ENCODE measurements at regions not wholly inside any gene's neighbourhood (a gene's known extent, or its start where the extent isn't known, plus 50 kb on each side); places are given as distances from the start of the nearest gene placed in this dataset.

DNA sequence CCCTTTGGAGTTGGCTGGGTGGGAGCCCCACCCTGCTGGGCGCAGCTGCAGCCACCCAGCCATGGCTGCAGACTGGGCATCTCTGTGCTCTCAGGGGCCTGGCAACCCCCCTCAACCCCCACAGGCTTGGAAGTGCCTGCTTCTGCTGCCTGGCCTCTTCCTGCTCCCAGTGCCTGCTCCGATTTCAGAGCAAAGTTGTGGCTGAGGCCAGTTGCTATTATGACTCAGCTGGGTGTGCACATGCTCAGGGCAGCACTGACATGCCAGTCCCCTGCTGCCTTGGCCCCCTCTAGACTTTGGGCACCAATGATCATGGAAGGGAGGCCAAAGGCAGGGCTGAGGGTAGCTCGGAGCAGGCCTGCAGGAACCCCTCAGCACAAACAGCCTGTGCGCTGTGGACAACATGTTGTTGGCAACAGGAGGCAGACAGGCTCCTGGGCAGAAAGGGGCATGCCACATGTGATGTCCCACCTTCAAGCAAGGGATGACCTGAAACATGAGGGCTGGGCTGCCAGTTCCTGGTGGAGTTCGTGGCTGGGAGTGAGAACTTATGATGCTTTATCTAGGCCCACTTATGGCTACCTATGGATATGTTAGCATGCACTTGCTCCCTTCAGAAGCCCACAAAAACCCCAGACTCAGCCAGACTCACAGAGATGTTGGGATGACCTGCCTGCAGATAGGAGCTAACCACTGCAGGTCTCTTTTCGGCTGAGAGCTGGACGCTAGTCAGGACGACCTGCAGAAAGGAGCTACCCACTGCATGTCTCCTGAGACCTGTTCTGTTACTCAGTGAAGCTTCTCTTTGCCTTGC is 96.4 kb upstream of the AMOTL1 start:
- no peak for DNase-seq

DNA sequence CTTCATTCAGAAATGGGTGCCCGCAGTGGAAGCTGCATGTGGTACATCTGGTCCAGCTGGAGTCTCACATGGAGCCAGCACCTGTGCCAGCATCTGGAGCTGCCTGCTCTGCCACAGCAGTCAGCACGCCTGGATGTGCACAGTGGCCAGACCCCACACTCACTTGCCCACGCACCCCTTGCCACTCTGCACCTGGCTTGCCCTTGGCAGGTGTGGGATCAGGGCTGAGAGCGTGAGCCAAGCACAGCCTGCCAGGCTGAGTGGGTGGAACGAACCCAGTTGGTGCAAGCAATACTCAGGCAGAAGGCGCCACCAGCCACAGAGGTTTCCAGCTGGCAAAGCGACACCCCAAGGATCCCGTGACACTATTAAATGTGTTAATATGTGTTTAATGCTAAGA is 95.5 kb upstream of the AMOTL1 start:
- no peak for DNase-seq

DNA sequence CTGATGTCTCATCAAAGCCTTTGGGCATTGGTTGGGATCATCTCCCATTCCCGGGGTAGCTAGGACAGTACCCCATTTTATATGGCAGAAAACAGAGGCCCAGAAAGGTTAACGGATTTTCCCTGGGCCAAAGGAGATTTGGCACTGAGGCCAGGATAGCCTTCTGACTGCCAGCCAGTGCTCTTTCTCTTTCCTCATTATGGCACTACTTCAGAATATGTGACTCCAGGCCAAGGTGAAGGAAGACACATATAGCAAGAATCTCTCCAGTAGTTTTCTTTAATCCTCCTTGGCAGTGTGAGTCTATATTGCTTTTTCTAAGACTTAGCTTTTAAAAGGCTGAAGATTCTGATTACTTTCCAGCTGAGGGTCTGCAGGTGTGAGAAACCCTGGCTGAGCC is 94.8 kb upstream of the AMOTL1 start:
- DNase-seq: no peak

DNA sequence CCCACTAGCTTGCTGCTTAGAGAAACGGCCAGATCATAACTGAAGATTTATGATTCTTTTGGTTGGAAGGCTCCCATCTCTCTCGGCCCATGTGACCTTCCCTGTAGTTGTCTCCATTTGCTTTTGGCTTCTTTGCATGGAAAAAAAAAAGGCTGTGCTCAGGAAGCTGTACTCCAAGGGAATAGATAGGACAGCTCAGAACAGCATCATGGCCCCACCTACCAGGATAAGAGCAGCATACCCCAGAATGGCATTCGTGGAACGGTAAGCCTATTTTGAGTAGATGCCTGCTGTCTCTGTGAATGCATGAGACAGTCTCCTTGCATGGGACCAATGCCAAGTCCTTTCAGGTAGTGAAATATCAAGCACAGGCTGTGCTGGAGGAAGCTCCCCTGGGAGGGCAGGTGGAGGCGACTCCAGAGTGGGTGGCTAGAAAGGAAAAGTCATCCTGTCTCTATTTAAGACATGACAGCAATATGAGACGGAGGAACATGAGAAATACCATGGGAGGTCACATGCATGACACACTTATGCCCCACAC is 94.1 kb upstream of the AMOTL1 start:
- peak; percentile 70 for DNase-seq

DNA sequence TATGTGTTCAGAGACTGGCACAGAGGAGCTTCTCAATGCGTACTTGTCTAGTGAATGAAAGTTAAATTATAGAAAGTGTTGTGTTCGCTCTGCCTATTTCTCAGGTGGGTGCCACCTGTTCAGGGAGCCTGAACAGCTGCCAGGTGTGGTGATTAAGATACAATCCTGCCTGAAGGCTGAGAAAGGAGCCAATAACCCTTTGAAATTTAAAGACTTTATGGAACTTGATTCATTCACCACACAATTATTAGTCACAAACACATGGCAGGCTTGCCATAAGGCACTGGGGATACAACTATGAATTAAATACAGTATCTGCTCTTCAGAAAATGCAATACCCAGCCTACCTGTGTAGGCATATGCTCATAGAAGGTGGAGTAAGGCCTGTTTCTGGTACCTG is 92.9 kb upstream of the AMOTL1 start:
- DNase-seq: no peak

DNA sequence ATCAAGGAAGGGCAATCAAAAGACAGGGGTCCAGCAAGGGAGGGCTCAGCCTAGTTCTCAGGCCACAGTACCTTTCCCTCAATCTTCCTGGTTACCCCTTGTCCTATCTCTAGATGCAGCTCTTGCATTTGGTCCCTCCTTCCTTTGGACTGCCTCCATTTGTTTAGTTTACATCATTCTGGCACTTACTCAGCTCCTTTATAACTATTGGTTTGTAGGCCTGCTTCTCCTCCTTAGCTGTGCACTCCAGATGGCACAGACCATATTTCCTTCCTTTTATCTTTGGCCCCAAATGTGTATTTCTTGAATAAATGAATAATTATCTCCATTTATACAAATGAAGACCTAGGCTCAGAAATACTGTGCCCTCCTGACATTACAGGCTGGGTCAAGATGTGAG is 92.3 kb upstream of the AMOTL1 start:
- DNase-seq: no peak

DNA sequence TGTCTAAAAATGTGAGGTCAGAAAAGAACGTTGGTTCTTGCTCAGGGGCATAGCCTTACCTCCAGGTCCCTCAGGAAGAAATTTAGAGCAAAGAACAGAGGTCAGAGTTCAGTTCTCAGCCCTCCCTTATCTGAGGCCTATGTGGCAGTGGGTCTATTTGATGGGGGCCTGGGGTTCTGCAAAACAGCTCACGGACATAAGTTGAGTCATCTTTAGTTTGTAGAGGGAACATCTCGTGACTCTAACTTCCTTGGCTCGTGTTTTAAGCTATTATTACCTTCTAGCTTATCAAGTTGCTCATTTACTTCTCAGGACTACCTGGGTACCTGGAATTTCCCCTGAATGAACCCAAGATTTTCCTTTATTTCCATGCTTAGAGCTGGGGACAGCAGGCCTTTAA is 91.3 kb upstream of the AMOTL1 start:
- no peak for DNase-seq

DNA sequence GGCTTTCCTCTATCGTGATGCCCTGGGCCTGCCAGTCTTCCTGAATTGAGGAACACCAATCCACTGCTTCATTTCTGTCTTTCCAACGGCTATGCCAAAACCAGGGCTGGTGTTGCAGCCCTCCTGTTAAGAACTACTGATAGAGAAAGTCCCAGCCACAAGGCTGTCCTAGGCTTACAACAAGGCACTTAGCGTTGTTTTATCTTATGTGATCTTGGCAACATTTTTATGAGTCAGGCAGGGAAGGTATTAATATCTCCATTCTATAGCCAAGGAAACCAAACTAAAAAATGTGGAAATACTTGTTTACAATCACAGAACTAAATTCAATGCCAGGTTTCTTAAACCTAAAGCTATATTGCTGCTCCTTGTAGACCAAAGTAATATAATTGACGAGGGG is 89.9 kb upstream of the AMOTL1 start:
- no peak for DNase-seq

DNA sequence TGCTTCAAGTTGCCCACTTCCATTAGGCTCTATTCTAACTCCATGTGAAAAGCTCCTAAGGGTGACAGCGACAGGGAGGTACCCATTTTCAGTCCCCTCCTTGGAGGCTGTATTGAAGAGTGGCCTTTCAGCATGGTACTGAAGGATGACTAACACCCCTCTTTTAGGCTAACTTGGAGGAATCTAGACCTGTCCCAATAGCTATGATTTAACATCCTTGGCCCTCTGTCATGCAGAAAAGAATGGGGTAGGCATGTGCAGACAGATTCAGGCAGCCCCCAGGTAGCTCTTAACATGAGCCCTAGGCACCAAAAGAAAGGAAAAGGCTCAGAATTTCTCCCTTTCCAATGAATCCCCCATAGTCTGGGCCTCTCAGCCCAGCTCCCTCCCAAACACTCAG is 89.3 kb upstream of the AMOTL1 start:
- no peak for DNase-seq

DNA sequence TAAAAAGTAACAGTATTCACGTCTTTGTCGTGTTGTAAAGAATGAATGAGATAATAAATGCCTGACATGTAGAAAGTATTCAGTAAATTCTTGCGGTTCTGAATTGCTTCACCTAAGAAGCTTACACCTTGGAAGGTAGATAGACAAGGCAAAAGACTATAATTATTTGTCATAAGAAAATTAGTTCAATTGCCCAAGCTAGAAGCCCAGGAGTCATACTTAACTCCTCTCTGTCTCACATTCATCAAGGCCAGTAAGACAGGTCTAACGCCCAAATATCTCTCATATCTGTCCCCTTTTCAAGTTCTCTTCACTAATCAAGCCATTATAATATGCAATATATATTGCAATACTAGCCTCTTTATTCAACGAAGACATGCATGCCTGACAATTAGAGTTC is 87.7 kb upstream of the AMOTL1 start:
- DNase-seq: no peak

DNA sequence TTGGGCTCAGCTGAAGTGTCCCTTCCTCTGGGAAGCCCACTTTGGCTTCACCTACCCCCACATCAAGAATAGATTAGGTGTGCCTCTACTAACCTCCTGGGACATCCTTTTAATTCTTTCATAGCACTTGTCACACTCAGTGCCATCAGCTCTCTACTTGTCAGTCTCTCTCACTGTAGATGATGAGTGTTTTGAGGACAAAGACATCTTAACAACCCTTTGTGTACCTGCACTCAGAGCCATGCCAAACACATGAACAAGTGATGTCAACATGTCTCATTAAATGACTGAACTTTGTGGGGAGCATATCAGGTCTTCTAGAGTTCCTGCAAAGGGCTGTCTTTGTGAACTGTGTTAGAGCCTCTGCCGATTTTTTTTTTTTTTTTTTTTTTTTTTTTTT is 87.0 kb upstream of the AMOTL1 start:
- DNase-seq: peak; percentile 6

DNA sequence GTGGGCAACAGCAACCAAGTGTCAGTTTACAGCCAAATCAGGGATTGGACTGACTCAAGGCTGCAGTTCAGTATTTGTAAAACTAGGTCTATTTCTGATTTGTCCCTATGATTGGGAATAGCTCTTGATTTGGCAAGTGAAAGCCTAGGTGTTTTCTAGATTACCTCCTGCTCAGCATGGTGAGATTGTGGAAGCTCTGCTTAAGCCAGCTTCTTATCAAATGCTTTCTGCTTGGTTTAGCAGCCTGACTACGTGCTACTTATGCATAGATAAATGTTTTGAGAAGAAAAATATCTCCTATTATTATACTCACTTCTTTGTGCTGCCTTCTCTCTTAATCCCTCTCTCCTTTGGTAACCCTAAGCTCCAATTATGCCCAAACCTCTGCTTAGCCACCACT is 86.3 kb upstream of the AMOTL1 start:
- no peak for DNase-seq

DNA sequence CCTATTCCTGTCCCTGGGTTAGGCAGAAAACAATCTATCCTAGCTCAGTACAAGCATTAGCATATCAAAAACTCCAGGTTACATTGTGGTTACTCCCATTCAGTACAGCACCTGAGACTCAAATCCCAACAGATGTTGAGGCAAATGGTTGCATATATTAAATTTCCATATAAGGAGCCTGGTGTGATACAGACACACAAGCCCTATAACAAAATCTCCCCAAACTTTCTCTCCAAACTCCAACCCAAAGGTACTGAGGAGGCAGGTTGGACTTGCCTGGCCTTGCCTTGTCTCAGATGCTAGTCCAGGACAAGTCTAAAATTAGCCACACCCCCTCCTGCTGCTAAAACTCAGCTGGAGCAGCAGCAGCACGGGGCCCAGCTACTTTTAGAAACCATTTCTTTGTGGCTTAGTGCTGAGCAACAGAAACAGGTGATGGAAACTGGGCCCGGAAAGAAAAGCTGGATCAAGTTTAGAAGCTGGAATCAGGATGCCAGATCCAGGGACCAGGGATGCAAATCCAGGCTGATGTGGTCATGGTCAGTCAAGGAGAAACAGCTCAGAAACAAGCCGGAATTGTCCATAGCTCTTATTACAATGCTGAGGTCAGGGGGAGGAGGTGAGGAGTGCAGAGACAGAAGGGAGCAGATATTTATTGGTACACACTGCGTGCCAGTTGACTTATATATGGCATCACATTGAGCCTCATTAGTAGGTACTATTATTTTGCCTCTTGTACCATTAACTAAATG is 73.7 kb upstream of the AMOTL1 start:
- DNase-seq: no peak

DNA sequence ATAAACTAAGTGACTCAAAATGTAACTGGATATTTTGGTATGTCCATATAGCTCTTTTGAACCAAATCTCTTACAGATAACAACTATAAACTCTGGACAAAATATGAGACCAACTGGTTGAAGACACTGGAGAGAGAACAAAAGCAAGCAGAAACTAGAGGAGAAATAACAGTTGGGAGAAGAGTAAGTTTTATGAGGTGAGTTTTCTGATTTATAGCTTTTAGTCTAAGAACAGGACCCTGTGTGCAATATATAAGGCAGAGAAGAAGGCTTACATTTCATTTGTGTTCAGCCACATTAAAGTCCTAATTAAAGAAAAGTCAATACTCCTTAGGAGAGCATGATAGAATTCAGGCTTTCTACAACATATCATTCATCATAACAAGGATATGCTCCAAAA is 71.0 kb upstream of the AMOTL1 start:
- DNase-seq: no peak

DNA sequence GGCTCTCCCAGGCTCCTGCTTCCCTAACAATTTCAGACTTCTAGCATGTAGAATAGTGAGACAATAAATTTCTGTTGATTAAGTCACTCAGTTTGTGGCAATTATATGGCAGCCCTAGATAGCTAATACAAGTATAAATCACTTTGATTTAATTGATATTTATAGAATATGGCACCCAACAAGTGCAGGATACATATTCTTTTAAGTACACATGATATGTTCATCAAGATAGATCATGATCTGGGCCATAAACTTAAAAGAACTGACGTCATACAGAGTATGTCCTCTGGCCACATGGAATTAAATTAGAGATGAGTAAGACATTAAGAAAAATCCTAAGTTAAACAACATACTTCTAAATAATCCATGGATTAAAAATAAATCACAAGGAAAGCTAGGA is 67.5 kb upstream of the AMOTL1 start:
- no peak for DNase-seq

DNA sequence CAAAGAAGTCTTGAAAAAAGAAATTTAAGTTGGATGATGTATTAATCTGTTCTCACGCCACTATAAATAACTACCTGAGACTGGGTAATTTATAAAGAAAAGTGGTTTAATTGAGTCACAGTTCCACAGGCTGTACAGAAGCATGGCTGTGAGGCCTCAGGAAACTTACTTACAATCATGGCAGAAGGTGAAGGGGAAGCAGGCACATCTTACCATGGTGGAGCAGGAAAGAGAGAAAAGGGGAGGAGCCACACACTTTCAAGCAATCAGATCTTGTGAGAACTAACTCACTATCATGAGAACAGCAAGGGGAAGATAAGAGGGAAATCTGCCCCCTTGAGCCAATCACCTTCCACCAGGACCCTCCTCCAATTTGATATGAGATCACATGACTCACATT is 65.7 kb upstream of the AMOTL1 start:
- DNase-seq: no peak

DNA sequence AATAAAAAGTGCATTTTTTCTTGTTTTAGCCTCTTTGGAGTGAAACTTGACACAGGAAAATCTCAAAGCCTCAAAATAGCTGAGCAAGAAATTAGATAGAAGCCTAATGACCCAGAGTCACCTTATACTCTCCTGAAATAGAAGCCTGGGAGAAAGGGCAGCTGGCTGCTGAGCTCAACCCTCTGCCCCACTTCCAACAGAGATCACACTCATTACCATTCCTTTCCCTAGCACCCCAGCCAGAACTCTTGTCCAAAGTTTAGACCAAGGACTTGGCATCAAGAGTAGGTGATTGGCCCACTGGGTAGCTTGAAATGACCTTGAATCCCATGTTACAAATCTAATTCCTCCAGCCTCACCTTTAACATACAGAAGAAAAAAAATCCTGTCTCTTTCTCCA is 62.7 kb upstream of the AMOTL1 start:
- DNase-seq: no peak

DNA sequence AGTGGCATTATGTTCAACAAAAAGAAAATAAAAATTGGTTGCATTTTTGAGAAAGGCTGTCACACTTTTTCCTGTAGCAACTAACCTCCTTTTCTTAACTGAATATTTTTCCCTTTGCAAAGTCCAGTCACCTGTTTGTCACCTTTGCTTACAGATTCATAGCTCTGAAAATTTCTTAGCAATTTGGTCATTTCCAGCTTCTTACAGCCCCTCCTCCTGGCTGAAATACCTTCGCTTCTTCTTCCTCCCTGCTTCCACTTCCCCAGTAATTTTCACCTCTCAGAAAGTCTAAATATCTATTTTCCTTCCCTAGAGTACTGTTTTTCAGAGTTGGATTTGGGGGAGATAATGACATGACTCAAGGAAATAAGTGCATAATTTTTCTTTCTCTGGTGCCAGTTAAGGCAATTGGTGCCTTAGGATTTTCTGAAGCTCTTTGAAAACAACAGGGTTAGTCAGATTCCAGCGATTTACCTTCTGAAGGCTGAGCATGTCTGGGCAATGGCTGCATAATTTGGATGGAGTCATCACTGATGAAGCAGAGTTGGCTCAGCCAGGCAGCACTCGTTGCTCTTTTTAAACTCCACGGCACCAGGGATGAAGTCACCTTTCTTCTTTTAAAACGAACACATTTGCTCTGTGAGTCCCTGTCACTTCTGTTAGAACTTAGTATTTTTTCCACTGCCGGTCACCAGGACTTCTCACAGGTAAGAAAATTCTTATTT is 62.1 kb upstream of the AMOTL1 start:
- DNase-seq: no peak

DNA sequence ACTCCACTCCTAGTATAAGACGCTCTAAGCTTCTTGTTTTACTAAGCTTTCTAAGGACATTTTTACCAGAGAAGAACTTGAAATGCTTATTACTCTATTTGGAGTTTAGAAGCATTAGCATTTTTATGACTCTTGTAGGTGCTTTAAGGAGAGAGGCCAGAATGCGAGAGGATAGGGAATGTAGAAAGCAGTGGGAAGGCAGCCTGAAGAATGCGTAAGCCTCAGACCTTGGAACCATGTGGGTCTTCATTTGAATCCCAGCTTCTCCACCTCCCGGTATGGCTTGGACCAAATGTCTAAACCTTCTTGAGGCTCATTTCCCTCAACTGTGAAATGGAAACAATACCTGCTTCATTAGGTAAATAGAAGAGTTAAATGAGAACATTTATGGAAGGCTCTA is 60.0 kb upstream of the AMOTL1 start:
- no peak for DNase-seq

DNA sequence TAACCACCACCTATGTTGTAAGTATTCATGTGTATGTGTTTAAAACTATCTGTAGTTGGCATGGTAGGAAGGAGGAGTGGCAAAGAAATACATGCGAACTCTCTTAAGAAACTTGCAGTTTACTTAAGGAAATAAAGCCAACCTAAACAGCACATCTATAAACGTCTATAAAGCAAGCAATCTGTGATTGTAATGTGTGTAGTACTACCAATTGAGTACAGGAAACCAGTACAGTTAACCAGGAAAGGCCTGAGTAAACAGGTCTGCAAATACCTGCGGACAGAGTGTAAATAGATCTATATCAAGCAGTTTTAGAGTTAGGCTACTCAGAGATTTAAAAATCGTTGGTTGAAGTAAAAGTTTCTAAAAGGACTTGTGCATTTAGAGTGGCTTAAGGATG is 59.5 kb upstream of the AMOTL1 start:
- no peak for DNase-seq

DNA sequence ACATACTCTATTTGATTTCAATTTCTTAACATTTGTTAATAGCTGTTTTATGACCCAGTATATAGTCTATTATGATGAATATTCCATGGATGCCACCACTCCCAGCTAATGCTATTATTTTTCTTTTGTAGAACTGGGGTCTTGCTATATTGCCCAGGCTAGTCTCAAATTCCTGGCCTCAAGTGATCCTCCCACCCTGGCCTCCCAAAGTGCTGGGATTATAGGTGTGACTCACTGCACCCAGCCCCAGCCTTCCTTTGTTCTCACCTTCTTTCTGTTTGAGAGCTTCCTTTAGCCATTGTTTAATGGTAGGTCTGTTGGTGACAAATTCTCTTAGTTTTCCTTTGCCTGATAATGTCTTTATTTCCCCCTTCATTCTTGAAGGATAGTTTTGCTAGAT is 52.9 kb upstream of the AMOTL1 start:
- no peak for DNase-seq

DNA sequence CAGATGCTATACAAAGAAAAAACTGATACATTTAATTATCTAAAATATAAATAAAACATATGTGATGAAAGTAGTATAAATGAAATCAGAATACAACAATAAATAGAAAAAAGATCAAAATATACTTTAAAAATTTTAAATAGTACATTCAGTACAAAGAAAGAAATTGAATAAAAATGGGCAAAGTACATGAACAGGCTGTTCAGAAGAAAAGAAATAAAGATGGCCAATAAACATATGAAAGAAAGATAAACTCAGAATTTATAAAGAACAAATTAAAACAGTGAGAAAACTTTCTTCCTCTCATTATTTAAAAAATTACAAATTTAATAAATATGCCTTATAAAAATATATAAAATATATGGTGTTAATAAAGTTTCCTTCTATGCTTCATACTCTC is 50.5 kb upstream of the AMOTL1 start:
- no peak for DNase-seq

Data from NCI-H187 treated with DMSO at 0.1 percent for 48 hours (cell line).